OCI-LY7 (cell line): ENCODE measurements at regions not wholly inside any gene's neighbourhood (a gene's known extent, or its start where the extent isn't known, plus 50 kb on each side); places are given as distances from the start of the nearest gene placed in this dataset.

ENCODE experiments used
- BruUV-seq: library from RNA; stranded (reverse); fragments of 400-500 nt; replicated peaks from 2 replicates; lab custom pipeline; 2021; lab: Mats Ljungman, UMichigan
- CTCF ChIA-PET: fragments of 300-600 bp; sonication (Branson Sonifier 250); formaldehyde crosslinking; loops from one replicate; lab custom pipeline; 2022; ENCODE audit warnings: antibody characterized with exemption; ENCODE audit not compliant: unreplicated experiment; lab: Charles Lee
- POLR2A ChIA-PET: fragments of 300-600 bp; sonication (Branson Sonifier 250); formaldehyde crosslinking; loops from one replicate; lab custom pipeline; 2022; ENCODE audit warnings: antibody characterized with exemption; lab: Charles Lee
- DNase-seq: peaks from one replicate; pipeline ENCODE4 v3.0.0-alpha.2; 2015; ENCODE audit warnings: low spot score
- H2AFZ ChIP-seq: fragments of 200-600 bp; sonication (generic), shearing (Covaris generic); 2 replicates; pipeline ENCODE4 v1.6.1; 2014; ENCODE audit warnings: mild to moderate bottlenecking, antibody characterized with exemption, low read length, moderate library complexity
- H3K27ac ChIP-seq: fragments of 200-600 bp; sonication (generic); 2 replicates; pipeline ENCODE4 v1.5.1; 2014; ENCODE audit warnings: mixed run types, low read depth, mild to moderate bottlenecking, moderate library complexity, low read length, inconsistent platforms; ENCODE audit not compliant: poor library complexity, severe bottlenecking
- H3K36me3 ChIP-seq: fragments of 200-600 bp; sonication (generic); 2 replicates; pipeline ENCODE4 v1.6.1; 2014; ENCODE audit warnings: mild to moderate bottlenecking, antibody characterized with exemption, low read length, moderate library complexity, mixed read lengths; ENCODE audit not compliant: insufficient read depth
- H3K4me1 ChIP-seq: fragments of 200-600 bp; sonication (generic); 2 replicates; pipeline ENCODE4 v1.5.1; 2014; ENCODE audit warnings: mild to moderate bottlenecking, low read length; ENCODE audit not compliant: insufficient read depth, poor library complexity, severe bottlenecking
- H3K4me2 ChIP-seq: fragments of 200-600 bp; sonication (generic); 2 replicates; pipeline ENCODE4 v1.6.1; 2014; ENCODE audit warnings: mild to moderate bottlenecking, low read length
- H3K4me3 ChIP-seq: fragments of 200-600 bp; sonication (generic); 2 replicates; pipeline ENCODE4 v1.5.1; 2014; ENCODE audit warnings: mild to moderate bottlenecking, low read depth, low read length; ENCODE audit not compliant: poor library complexity, severe bottlenecking
- H3K79me2 ChIP-seq: fragments of 200-600 bp; sonication (generic); 2 replicates; pipeline ENCODE4 v1.6.1; 2016; ENCODE audit warnings: low read depth, mild to moderate bottlenecking, low read length, moderate library complexity, mixed read lengths; ENCODE audit not compliant: insufficient read depth
- H3K9me2 ChIP-seq: fragments of 200-600 bp; sonication (generic); 2 replicates; pipeline ENCODE4 v1.6.1; 2016; ENCODE audit warnings: mild to moderate bottlenecking, low read length, mixed read lengths; ENCODE audit not compliant: insufficient read depth
- H3K9me3 ChIP-seq: fragments of 200-600 bp; sonication (generic); 2 replicates; pipeline ENCODE4 v1.6.1; 2014; ENCODE audit warnings: mild to moderate bottlenecking, mixed run types, low read length, mixed read lengths
- H4K20me1 ChIP-seq: fragments of 200-600 bp; sonication (generic); 2 replicates; pipeline ENCODE4 v1.6.1; 2014; ENCODE audit warnings: mild to moderate bottlenecking, antibody characterized with exemption, low read length, moderate library complexity, mixed read lengths; ENCODE audit not compliant: insufficient read depth
- CTCF ChIP-seq: fragments of 200-600 bp; sonication (generic); conservative IDR thresholded peaks from 2 replicates; pipeline ENCODE4 v1.5.1; 2014; ENCODE audit warnings: mild to moderate bottlenecking, antibody characterized with exemption, low read length, moderate library complexity, mixed read lengths
- EZH2phosphoT487 ChIP-seq: fragments of 200-600 bp; sonication (generic); IDR thresholded peaks from 2 replicates; pipeline ENCODE4 v1.6.1; 2018; ENCODE audit warnings: low read depth, borderline replicate concordance, mild to moderate bottlenecking, mixed run types, antibody characterized with exemption, low read length, moderate library complexity, mixed read lengths
- intact Hi-C: fragments of 100-400 bp; cut with micrococcal nuclease; formaldehyde crosslinking; loops from one replicate; pipeline ENCODE4 v1.10.0; 2022; ENCODE audit not compliant: unreplicated experiment

- Histone ChIP-seq H3K27ac (no peak overlapping the region), H3K79me2 (no peaks in the 10 kb centered on the region), H4K20me1 (no peaks in the 10 kb centered on the region), H3K4me1 (no peaks in the 10 kb centered on the region), H3K9me3 (no peaks in the 10 kb centered on the region), H3K36me3 (no peaks in the 10 kb centered on the region), H2AFZ (no peak overlapping the region), H3K4me2 (no peak overlapping the region), H3K9me2 (no peaks in the 10 kb centered on the region), H3K4me3 (no peak overlapping the region)
- BruUV-seq: no TSS peak
- ChIA-PET CTCF (no interaction called here), POLR2A (no interaction called here)
- no peak for DNase-seq
- no peak for TF ChIP-seq EZH2phosphoT487
- TF ChIP-seq CTCF: no peak
- intact Hi-C loops: no loop called here
Observed at GRCh38 chr2:65532326-65532725, 99.9 kb upstream of the SPRED2 start.

DNA sequence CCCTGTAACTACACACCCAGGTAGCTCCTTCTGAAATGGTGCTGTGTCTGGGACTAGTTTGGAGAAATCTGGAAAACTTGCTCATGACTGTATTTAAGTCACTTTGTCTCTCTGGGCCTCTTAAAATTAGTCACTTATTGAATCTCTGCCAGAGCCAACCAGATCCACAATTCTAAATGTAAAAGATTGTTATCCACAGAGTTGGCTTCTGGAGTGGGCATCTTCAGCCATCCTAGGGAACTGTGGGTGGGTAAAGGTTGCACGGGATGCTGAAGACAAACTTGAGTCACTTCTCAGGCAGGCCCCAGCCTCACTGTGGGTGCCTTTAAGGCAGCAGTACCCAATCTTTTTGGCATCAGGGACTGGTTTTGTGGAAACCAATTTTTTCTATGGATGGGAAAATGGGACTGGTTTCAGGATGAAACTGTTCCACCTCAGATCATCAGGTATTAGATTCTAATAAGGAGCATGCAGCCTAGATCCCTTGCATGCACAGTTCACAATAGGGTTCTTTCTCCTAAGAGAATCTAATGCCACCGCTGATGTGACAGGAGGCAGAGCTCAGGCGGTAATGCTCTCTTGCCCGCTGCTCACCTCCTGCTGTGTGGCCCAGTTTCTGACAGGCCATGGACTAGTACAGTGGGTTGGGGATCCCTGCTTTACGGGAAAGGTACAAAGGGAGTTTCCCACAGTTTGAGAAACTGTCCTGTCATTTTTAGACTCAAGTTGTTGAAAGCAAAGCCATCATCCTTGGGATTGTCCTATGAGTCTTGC, 98.3 kb upstream of the SPRED2 start:
- Histone ChIP-seq H3K79me2 (no peaks in the 10 kb centered on the region), H3K4me2 (no peak overlapping the region), H2AFZ (no peak overlapping the region), H3K27ac (no peak overlapping the region), H3K9me2 (no peaks in the 10 kb centered on the region), H3K9me3 (no peaks in the 10 kb centered on the region), H3K4me3 (no peak overlapping the region), H3K4me1 (no peaks in the 10 kb centered on the region), H3K36me3 (no peaks in the 10 kb centered on the region), H4K20me1 (no peaks in the 10 kb centered on the region)
- no peak for TF ChIP-seq EZH2phosphoT487
- TF ChIP-seq CTCF: no peak
- intact Hi-C loops: no loop called here
- BruUV-seq: no TSS peak
- no peak for DNase-seq
- POLR2A ChIA-PET: no interaction called here
- CTCF ChIA-PET: no interaction called here

GRCh38 chr2:65529419-65529818, 97.0 kb upstream of the SPRED2 start:
- TF ChIP-seq CTCF (no peak), EZH2phosphoT487 (no peak)
- Histone ChIP-seq H3K4me2 (no peak overlapping the region), H2AFZ (no peak overlapping the region), H3K79me2 (no peaks in the 10 kb centered on the region), H3K27ac (no peak overlapping the region), H3K9me2 (no peaks in the 10 kb centered on the region), H3K36me3 (no peaks in the 10 kb centered on the region), H4K20me1 (no peaks in the 10 kb centered on the region), H3K9me3 (no peaks in the 10 kb centered on the region), H3K4me3 (no peak overlapping the region), H3K4me1 (no peaks in the 10 kb centered on the region)
- no peak for DNase-seq
- no TSS peak for BruUV-seq
- ChIA-PET CTCF (no interaction called here), POLR2A (interaction anchor here (0.9 kb wide), 1 partner anchor 49 kb away, joined by 3 read pairs; no protein-coding TSS in a partner anchor)
- intact Hi-C loops: no loop called here
